ENCODE measurements at regions not wholly inside any gene's neighbourhood (a gene's known extent, or its start where the extent isn't known, plus 50 kb on each side); places are given as distances from the start of the nearest gene placed in this dataset.

GRCh38 chr18:26794230-26795101 lies 71.0 kb downstream of the AQP4 start:
- no peaks in the 10 kb centered on the region for H3K4me1 ChIP-seq
- H3K9me3 ChIP-seq, result no peaks in the 10 kb centered on the region
- intact Hi-C loops (cut with DNase I), result no loop called here
- DNase-seq (ENCODE audit: extremely low spot score in 2 of 2), result no peak
- H3K4me3 ChIP-seq, result no peak overlapping the region
- no peaks in the 10 kb centered on the region for H3K36me3 ChIP-seq
- no peak overlapping the region for H3K27ac ChIP-seq
- no peaks in the 10 kb centered on the region for H3K27me3 ChIP-seq
- no peak for TF ChIP-seq CTCF (IDR thresholded peaks at IDR 0.05)
- TF ChIP-seq POLR2A (IDR thresholded peaks at IDR 0.05), result no peak

GRCh38 chr18:26792661-26793060 lies 72.8 kb downstream of the AQP4 start:
- DNase-seq (ENCODE audit: extremely low spot score in 2 of 2), result no peak
- H3K4me1 ChIP-seq, result no peaks in the 10 kb centered on the region

GRCh38 chr18:26791676-26792075 lies 73.8 kb downstream of the AQP4 start:
- Histone ChIP-seq H3K36me3 (no peaks in the 10 kb centered on the region), H3K9me3 (no peaks in the 10 kb centered on the region), H3K27me3 (no peaks in the 10 kb centered on the region), H3K27ac (no peak overlapping the region), H3K4me3 (no peak overlapping the region), H3K4me1 (no peaks in the 10 kb centered on the region)
- DNase-seq (ENCODE audit: extremely low spot score in 2 of 2), result no peak
- TF ChIP-seq CTCF (IDR thresholded peaks at IDR 0.05), result no peak
- no peak for TF ChIP-seq POLR2A (IDR thresholded peaks at IDR 0.05)
- no peak for TF ChIP-seq POLR2AphosphoS5 (IDR thresholded peaks at IDR 0.05; ENCODE audit: insufficient read depth in 1 of 2, low read depth in 1 of 2)
- intact Hi-C loops (cut with DNase I), result no loop called here

More at GRCh38 chr18:26792661-26793060, 72.8 kb downstream of the AQP4 start:
- Histone ChIP-seq H3K27ac (no peak overlapping the region), H3K36me3 (no peaks in the 10 kb centered on the region), H3K27me3 (no peaks in the 10 kb centered on the region), H3K9me3 (no peaks in the 10 kb centered on the region), H3K4me3 (no peak overlapping the region)
- intact Hi-C loops (cut with DNase I), result no loop called here
- TF ChIP-seq POLR2AphosphoS5 (IDR thresholded peaks at IDR 0.05; ENCODE audit: insufficient read depth in 1 of 2, low read depth in 1 of 2), result no peak

- TF ChIP-seq CTCF (IDR thresholded peaks at IDR 0.05) (no peak), POLR2A (IDR thresholded peaks at IDR 0.05) (no peak), POLR2AphosphoS5 (IDR thresholded peaks at IDR 0.05; ENCODE audit: insufficient read depth in 1 of 2, low read depth in 1 of 2) (no peak)
- Histone ChIP-seq H3K27ac (no peak overlapping the region), H3K9me3 (no peaks in the 10 kb centered on the region), H3K36me3 (no peaks in the 10 kb centered on the region), H3K4me3 (no peak overlapping the region), H3K27me3 (no peaks in the 10 kb centered on the region), H3K4me1 (no peaks in the 10 kb centered on the region)
- intact Hi-C loops (cut with DNase I), result no loop called here
- DNase-seq (ENCODE audit: extremely low spot score in 2 of 2), result no peak
Observed at GRCh38 chr18:26784599-26784998, 80.9 kb downstream of the AQP4 start.

- Histone ChIP-seq H3K36me3 (no peaks in the 10 kb centered on the region), H3K9me3 (no peaks in the 10 kb centered on the region), H3K4me1 (no peaks in the 10 kb centered on the region), H3K27me3 (no peaks in the 10 kb centered on the region), H3K4me3 (no peak overlapping the region), H3K27ac (no peak overlapping the region)
- no peak for TF ChIP-seq POLR2AphosphoS5 (IDR thresholded peaks at IDR 0.05; ENCODE audit: insufficient read depth in 1 of 2, low read depth in 1 of 2)
- no peak for TF ChIP-seq POLR2A (IDR thresholded peaks at IDR 0.05)
- TF ChIP-seq CTCF (IDR thresholded peaks at IDR 0.05), result no peak
- intact Hi-C loops (cut with DNase I), result no loop called here
- DNase-seq (ENCODE audit: extremely low spot score in 2 of 2), result no peak
Observed at GRCh38 chr18:26783170-26783569, 82.3 kb downstream of the AQP4 start.
